Activated effector memory CD4-positive, alpha-beta T cell treated with anti-CD3 and anti-CD28 coated beads, Interleukin-2, amount 50 U/mL, for 16 hours (primary cell): ENCODE measurements at regions not wholly inside any gene's neighbourhood (a gene's known extent, or its start where the extent isn't known, plus 50 kb on each side); places are given as distances from the start of the nearest gene placed in this dataset.
"Not testable (repeated sequence)": the region's sequence is repeated elsewhere in the genome, so short reads cannot be mapped to it uniquely, and the experiment has no call there.

ENCODE experiments used
- DNase-seq: peaks from one replicate; pipeline ENCODE4 v3.0.0-alpha.2; 2020

DNA sequence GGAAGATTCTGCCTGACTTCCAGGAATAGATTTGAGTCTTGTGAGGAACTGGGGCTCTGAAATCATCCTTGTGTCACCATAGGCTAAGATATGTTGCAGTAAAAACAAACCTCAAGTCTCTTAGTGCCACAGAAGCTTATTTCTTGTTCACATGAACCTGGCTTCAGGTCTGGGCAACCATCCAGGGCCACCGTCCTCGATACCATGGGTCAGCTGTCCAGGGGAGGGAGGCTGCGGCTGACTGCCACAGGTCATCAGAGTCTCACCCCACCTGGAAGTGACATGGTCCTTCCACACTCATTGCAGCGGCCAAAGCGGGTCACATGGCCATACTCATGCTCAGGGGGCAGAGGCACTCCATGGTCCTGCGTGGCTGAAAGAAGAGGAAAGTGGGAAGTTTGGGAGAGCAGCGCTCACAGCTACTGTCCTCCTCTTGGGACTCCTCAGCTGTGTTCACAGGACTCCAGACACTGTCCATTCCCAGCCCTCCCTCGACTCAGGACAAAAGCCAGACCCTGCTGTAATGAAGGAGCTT lies 284.5 kb downstream of the CBLN1 start:
- DNase-seq = no peak

GRCh38 chr16:48978501-48978900 lies 303.1 kb downstream of the CBLN1 start:
- DNase-seq = no peak

DNA sequence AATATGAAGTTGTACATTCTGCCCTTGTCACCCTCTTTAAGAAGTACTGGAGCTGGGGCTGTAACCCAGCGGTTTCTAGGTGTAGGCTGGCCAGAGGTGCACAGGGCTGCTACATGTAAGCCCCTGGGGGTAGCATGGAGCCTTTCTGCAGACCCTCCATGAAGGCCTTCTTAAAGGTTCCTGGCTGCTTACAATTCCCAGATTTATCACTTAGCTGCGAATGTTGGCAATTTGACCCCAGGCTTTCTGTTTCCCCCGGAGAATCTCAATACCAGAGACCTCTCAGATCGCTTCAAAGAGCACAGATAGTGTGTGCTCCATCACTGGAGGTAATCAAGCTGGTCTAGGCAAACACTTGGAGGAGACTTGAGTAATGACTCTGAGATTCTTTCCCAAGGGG lies 309.4 kb downstream of the CBLN1 start:
- no peak for DNase-seq

- DNase-seq = no peak
Observed at GRCh38 chr16:48971571-48972077, 310.0 kb downstream of the CBLN1 start.

DNA sequence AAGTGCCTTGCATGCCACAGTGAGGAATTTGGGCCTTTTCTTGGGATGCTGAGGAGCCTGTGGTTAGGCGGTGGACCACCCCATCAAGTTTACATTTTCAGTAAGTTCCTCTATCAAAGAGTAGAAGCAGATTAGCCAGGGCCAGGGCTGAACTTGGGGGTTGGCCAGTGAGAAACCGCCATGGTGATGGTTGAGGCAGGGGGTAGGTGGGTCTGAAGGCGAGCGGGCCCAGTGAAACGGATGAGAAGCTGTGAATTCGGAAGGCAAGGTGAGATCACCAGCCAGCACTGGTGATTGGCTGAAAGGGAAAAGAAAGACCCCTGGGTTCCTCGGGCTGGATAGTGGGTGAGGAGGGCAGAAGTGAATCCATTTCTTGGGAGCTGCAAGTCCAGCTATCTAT lies 311.4 kb downstream of the CBLN1 start:
- DNase-seq = no peak

DNA sequence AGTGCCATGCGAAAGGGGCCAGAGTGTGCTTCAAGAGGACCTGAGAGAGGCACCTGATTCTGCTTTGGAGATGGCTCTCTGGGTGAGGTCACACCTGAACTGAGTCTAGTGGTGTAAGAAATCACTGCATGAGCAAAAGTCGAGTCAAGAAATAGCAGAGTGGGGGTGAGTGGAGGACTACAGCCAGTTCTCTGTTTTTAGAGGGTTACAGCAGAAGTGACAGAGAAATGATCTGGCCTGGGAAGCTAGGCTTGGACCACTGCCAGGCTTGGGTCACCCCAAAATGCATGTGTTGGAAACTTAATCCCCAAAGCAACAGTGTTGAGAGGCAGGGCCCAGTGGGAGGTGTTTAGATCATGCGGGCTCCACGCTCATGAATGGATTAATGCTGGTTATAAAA lies 312.0 kb downstream of the CBLN1 start:
- DNase-seq = no peak

- no peak for DNase-seq
Observed at GRCh38 chr16:48965386-48965785, 316.3 kb downstream of the CBLN1 start.

DNA sequence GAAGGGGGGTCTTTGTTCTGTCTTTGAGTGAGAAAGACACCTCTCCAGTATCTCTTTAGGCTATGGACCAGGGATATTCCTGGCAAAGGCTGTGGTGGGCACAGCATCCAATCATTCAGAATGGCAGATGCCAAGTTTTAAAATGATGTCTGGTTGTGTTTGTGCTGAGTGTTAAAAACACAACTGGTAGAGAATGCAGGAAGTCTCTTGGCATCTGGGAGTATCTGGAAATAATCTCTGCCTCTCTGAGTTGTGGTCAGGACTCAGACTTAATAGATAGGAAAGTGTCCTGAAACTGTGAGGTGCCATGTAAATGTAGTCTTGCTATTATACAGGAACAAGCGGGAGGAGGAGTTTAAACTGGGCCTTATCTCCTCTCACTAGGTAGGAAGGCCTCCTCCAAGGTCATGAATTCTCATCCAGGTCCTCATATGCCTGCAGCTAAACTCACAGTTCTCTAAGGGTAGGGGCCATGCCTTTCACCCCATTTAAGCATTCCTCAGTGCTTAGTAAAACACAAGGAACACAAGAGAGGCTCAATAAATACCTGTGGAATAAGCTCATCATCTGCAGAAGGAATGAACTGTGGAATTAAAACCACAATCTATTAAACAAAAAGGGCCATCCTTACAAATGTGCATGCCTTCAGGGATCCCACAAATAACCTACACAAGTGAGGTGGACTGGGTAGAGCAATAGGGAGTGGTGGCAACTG lies 317.6 kb downstream of the CBLN1 start:
- DNase-seq = no peak

GRCh38 chr16:48963306-48963705 lies 318.3 kb downstream of the CBLN1 start:
- DNase-seq = no peak

GRCh38 chr16:48961546-48961945 lies 320.1 kb downstream of the CBLN1 start:
- DNase-seq = no peak

DNA sequence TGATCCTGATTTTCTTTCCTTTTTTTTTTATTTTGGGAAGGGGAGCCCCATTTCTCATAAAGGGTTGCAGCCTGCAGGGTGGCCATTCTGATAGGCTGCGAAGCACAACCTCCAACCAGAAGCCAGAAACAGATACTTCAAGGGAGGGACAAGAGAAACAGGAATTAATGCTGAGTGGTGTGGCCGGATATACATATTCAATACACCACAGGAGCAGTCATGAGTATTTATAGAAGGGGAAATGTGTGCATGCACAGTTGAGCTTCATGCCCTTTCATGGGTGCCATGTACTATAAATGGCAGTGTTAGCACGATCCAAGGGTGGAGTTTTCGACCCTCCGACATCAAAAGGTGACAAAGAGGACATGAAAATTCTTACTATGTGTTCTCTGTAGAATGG lies 320.8 kb downstream of the CBLN1 start:
- no peak for DNase-seq

DNA sequence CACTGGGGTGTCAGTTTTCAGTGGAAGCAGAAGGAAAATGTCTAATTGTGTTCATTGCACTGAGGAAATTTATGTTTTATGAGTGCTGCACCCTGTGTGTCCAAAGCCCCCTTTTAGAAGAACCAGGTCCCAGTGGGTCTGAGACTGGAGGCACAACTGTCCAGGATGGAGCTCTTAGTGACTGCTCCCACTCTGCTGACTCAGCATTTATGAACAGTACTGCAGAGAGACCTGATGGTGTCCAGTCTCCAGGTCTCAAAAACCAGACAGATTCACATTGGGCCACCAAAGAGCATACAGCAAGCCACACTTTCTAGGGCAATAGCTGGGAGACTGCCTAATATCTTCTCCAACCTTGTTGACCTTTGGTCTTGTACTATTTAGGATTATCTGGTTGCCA lies 321.9 kb downstream of the CBLN1 start:
- DNase-seq = no peak

- DNase-seq = no peak
Observed at GRCh38 chr16:48959204-48959603, 322.4 kb downstream of the CBLN1 start.

DNA sequence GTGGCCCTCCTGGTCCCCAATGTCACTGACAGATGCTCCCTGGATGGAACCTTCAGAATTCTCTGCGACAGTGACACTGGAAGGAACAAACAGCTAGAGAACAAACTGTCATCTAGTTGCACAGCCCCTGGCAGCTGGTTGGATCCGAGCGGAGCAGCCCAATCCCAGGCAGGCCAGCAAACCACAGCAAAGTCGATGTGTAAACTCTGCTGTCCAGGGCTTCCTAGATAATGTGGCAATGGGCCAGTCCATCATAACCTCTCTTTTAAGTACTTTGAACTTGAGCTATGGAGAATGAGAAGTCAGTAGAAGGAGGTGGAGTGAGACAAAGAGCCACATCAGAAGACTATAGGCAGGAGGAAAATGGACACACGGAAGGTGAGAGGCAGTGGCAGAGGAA lies 323.0 kb downstream of the CBLN1 start:
- no peak for DNase-seq

DNA sequence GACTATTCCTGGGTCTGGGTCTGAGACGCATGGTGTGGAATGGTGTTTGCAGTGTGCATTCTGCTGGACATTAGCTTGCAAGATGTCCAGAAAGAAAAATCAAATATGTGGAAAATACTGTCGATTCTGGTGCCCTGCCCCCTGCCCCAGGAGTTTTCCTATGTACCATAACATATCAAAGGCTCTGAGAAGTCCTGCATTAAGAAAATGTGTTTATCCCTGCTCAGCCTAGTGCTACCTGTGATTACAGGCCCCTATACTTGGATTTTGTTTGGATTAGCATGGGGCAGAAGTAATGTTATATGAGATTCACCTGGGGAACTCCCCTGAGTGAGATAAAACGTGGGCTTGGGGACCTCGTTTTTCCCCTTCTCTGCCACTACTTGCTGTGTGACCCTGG lies 325.0 kb downstream of the CBLN1 start:
- no peak for DNase-seq

- no peak for DNase-seq
Observed at GRCh38 chr16:48955837-48956236, 325.8 kb downstream of the CBLN1 start.

GRCh38 chr16:48951621-48952125 lies 330.0 kb downstream of the CBLN1 start:
- DNase-seq = not testable (repeated sequence)

DNA sequence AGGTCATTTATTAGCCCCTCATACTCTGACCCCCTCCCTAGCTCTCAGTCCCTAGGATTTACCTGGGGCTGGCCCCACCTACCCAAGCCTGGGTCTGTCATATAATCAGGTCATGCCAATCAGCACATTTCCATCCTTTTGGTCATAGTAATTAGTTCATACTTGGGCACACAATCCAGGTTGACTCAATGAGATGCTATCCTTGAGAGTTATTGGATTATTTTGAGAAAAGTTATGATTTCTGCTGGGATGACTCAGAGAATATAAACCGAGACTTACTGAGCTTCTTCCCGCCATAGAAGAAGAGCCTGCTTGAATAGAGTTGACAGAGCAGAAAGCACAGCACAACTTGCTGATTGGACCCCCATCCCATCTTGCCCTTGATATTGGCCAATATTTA lies 331.5 kb downstream of the CBLN1 start:
- no peak for DNase-seq

GRCh38 chr16:48949636-48950035 lies 332.0 kb downstream of the CBLN1 start:
- DNase-seq = no peak

- no peak for DNase-seq
Observed at GRCh38 chr16:48948911-48949310, 332.7 kb downstream of the CBLN1 start.

- no peak for DNase-seq
Observed at GRCh38 chr16:48947371-48947713, 334.3 kb downstream of the CBLN1 start.

GRCh38 chr16:48946686-48947370 lies 334.8 kb downstream of the CBLN1 start:
- DNase-seq = no peak

GRCh38 chr16:48942996-48943395 lies 333.0 kb upstream of the N4BP1 start:
- DNase-seq = no peak

- no peak for DNase-seq
Observed at GRCh38 chr16:48936811-48937210, 326.8 kb upstream of the N4BP1 start.
